KG1 (cell line): ENCODE measurements at regions not wholly inside any gene's neighbourhood (a gene's known extent, or its start where the extent isn't known, plus 50 kb on each side); places are given as distances from the start of the nearest gene placed in this dataset.
"Not testable (repeated sequence)": the region's sequence is repeated elsewhere in the genome, so short reads cannot be mapped to it uniquely, and the experiment has no call there.

Source experiments
- DNase-seq: peaks from one replicate; lab custom pipeline; 2025; lab: John Stamatoyannopoulos, UW

GRCh38 chr6:140269591-140270165 lies 895.2 kb upstream of the CITED2 start:
- no peak for DNase-seq

- no peak for DNase-seq
Observed at GRCh38 chr6:140264431-140264830, 890.0 kb upstream of the CITED2 start.

DNA sequence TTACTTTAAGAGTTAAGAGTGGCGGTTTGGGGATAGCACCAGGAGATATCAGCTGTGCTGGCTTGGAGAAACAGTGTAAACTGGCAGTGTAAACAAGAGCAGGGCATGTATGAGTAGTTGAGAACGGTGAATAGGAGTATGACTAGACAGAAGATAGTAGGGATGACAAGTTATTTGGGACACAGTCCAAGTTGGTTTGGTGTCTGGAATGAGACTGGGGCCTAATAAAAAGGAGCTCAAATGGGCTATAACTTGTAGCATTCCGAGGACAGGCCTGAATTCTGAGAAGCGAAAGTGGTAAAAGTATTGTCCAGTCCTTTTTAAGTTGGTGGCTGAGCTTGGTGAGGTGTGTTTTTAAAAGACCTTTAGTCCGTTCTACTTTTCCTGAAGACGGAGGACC lies 883.9 kb upstream of the CITED2 start:
- not testable (repeated sequence) for DNase-seq

DNA sequence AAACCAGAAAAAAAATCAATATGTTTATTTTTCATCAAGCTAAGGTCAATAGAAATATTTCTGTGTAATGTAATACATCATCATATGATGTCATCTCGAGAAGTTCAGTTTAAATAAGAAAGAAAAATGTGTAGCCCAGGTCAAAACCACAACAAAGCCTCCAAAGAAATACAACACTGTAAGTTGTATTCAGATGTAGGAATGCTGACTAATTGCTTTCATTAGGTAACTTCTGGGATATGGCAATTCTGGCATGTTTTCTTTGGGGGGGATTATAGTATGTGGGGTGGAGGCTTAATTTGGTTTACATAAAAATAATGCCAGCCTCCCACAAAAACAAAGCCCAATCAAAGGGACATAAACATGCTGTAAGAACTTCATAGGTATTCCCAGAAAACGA lies 881.8 kb upstream of the CITED2 start:
- no peak for DNase-seq

DNA sequence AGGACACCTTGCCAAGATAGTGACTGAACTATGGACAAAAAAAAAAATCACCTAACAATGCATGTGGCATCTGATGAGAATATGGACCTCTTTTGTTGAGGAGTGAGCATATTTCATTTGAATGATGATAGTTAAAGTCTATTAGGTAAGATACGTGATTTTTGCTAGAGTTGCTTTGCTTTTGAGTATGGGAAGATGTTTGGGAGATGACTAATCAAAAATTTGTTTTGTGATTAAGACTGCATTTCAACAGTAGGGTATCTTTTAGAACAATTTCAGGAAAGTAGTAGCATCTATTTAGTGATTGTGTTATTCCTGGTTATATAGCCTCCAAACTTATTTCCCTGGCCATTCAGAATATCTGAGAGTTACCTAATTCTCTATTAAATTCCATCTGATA lies 878.6 kb upstream of the CITED2 start:
- DNase-seq: no peak

GRCh38 chr6:140252099-140252498 lies 877.7 kb upstream of the CITED2 start:
- DNase-seq: no peak

DNA sequence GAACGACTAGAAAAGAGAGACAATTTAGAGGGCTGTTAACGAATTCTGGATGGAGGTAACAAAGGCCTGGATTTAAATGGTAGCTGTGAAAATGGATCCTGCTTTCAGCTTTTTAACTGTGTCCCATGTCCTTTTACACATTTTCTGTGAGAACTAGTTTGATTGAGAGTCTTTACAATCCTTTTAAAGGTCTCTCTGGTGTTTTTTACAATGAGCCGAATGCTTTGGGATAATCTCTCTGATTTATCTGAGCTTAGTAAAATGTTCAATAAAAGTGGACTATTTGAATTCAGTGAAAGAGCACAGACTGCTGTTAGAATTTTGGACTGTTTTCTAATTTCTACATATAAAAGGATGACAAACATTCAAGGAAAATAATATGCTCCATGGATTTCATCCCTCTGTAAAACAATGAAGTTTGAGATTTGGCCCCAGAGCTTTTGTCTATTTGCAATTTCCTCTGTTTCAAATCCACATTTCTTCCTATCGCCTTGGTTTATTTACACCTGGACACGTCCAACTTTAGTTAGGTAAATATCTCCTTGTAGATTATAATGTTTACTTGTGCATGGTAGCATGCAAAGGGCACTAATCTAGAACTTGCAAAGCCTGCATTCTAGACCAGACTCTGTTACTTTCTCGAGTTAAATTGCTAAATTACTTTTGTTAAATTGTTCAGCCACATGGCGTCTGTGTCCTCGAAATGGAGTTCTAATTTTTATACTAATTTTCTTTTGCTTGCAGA lies 871.0 kb upstream of the CITED2 start:
- no peak for DNase-seq

GRCh38 chr6:140237251-140237650 lies 862.8 kb upstream of the CITED2 start:
- no peak for DNase-seq

DNA sequence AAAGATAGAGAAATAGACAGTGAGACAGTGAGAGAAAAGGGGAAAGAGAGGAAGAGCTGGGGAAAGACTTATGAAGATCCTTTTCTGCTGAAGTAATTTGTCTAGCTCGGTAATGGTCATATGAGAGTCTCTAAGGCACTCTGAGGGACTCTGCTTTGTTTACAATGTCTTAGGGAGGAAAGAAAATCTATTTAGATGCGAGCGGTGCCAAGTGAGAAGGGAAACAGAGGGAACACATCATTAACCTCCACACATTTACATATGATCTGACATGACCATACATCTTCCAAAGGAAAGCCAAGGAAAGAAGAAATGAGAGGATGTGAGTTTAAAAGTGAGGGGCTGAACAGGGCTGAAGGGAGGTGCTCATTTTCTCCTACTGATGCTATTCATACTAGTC lies 862.3 kb upstream of the CITED2 start:
- DNase-seq: no peak

DNA sequence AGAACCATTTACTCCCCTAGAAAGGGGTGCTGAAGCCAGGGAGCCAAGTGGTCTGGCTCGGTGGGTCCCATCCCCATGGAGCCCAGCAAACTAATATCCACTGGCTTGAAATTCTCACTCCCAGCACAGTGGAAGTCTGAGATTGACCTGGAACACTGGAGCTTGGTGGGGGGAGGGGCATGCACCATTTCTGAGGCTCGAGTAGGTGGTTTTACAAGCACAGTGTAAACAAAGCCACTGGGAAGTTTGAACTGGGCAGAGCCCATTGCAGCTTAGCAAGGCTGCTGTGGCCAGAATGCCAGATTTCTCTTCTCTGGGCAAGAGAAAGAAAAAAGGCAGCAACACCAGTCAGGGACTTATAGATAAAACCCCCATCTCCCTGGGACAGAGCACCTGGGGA lies 855.8 kb upstream of the CITED2 start:
- DNase-seq: no peak

GRCh38 chr6:140228491-140228890 lies 854.0 kb upstream of the CITED2 start:
- DNase-seq: no peak

DNA sequence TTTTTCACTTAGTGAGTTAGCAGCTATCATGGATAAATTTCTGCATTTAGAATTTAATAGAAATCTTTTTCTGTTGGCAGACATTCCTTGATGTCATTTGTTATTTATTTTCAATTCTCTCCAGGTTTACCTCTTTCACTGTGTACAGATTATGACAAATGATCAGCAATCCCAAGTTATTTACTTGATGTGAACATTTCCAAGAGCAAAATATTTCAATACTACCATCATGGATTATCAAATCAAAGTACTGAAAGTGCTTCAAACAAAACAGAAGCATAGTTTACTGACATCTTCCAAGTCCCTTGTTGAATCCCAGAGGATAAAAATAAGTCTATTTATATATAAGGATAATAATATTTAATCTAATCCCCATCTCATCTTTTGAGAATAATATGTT lies 852.2 kb upstream of the CITED2 start:
- no peak for DNase-seq

DNA sequence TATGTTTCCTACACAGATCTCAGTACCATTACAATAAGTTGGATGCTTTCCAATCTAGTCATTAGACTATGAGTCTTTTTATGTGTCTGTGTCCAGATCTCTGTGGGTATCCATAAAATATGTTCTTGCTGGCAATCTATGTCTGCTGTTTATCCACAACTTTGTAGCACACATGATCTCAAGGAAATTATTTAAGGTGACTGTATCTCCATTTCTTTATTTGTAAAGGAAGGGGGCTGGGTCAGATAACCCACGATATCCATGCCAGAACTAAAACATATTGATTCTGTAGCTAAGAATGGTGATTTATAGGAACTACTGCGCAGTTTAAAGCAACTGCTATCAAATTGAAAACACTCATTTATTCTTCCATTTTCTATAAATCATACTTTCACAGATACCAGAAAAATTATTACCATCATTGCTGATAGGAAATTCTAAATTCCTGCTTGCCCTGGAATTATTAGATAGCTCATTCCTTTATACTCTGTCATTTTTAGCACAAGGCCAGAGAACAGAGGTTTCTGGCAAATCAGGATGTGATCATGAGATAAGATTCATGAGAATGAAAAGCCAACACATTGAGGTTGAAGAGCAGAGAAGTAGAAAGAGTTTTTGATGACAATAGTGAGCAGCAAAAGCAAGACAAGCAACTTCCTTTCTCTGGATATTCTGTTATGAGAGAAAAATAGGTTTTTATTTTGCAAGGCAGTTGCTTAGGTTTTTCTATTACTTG lies 851.4 kb upstream of the CITED2 start:
- DNase-seq: no peak

DNA sequence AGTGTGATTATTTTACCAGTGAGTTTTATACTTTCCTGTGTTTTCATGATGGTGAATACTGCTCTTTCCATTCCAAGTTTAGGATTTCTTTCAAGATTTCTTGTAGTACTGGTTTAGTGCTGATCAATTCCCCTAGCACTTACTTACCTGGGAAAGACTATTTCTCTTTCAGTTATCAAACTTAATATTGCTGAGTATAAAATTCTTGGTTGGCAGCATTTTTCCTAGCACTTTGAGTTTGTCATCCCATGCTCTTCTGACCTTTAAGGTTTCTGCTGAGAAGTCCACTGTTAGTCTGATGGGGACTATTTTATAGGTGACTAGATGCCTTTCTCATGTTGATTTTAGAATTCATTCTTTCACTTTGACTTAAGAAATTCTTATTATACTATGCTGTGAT lies 842.8 kb upstream of the CITED2 start:
- DNase-seq: no peak

GRCh38 chr6:140209775-140210174 lies 835.3 kb upstream of the CITED2 start:
- no peak for DNase-seq

GRCh38 chr6:140208286-140208685 lies 833.8 kb upstream of the CITED2 start:
- no peak for DNase-seq

DNA sequence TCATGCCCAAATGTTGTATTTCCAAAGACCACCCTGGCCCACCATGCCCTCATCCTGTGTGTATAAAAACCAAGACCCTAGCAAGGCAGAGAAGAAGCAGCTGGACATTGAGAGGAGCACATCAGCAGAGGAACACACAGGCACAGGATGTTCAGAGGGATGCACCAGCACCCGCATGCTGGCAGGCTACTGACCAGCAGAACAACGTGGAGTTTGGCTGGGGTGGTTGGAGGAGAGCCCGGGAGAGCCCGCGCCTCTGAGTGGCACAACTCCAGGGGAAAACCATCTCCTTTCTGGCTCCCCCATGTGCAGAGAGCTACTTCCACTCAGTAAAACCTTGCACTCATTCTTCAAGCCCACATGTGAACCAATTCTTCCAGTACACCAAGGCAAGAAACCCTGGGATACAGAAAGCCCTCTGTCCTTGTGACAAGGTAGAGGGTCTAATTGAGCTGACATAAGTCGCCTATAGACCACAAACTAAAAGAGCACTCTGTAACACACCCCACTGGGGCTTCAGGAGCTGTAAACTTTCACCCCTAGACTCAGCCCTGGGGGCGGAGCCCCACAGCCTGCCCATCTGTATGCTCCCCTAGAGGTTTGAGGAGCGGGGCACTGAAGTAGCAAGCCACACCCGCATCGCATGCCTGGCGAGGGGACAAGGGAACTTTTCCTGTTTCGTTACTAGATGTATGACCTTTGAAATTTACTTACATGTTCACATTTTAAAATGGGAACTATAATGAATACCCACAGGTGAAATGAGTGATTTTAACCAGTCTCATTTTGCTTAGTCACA lies 831.5 kb upstream of the CITED2 start:
- no peak for DNase-seq

DNA sequence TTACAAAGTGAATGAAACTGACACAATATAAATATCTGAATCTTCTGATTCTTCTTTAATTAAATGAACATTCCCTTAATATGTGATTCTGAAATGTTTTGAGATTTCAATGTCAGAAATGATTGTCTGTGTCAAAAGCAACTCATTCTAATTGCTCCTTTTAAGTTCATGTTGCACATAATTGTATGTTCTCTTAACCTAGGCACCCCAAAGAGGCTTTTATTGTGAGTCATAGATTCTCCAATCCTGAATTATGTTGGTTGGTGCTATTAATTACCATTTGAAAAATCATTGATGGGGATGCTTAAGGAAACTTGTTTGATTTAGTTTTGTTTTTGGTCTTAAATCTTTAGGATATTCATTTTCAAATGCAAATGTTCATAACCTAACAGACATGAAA lies 829.7 kb upstream of the CITED2 start:
- DNase-seq: no peak

DNA sequence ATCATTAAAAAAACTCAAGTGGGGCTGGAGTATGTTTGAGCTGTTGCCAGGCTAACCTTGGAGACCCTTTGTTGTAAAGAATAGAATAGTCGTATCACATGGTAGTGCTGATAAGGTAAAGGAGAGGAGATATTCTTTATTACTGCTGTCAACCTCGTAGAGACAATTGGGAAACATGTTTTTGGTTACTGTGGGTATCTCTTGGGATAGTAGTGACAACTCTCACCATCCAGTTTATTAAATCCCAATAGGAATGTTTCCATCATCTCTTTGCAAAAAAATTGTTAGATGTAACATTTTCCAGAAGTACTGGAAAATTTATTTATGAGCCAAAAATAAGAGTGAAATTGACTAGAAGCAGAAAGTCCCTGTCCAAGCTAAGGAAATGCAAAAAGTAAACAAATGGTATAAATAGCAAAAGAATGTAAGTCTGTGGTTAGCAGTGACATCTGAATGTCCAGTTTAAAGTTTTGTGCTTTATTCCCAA lies 829.3 kb upstream of the CITED2 start:
- no peak for DNase-seq

GRCh38 chr6:140202964-140203515 lies 828.6 kb upstream of the CITED2 start:
- no peak for DNase-seq

DNA sequence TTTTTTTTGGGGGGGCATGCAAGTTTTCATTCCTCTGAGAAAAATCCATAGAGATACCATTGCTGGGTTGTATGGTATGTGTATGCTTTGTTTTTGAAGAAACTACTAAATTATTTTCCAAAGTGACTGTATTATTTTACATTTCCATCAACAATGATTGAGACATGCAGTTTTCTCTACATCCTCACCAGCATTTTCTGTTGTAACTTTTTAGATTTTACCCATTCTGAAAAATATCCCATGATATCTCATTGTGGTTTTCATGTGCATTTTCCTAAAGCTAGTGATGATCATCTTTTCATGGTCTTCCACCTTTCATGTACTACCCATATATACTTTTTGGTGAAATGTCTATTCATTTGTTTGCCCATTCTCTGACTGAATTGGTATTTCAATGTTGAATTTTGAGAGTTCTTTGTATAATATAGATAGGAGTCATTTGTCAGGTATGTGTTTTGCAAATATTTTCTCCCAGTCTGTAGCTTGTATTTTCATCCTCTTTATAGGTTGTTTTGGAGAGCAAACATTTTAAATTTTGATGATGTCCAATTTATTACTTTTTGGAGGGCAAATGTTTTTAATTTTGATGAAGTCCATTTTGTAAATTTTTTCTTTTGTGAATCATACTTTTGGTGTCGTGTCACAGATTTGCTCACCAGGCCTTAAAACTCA lies 827.5 kb upstream of the CITED2 start:
- DNase-seq: no peak

- DNase-seq: no peak
Observed at GRCh38 chr6:140193269-140193668, 818.8 kb upstream of the CITED2 start.
